ENCODE measurements at regions not wholly inside any gene's neighbourhood (a gene's known extent, or its start where the extent isn't known, plus 50 kb on each side); places are given as distances from the start of the nearest gene placed in this dataset.
"Not testable (repeated sequence)": the region's sequence is repeated elsewhere in the genome, so short reads cannot be mapped to it uniquely, and the experiment has no call there.

GRCh38 chr17:45585037-45585733, 94.7 kb upstream of the PLEKHM1 start:
- ATAC-seq, result peak; percentile 84
- DNase-seq, result peak; percentile 89
- intact Hi-C loops (cut with micrococcal nuclease), result not testable (repeated sequence)

GRCh38 chr17:45585794-45586650, 95.5 kb upstream of the PLEKHM1 start:
- intact Hi-C loops (cut with micrococcal nuclease), result not testable (repeated sequence)
- ATAC-seq (peak; percentile 88), DNase-seq (peak; percentile 79)

DNA sequence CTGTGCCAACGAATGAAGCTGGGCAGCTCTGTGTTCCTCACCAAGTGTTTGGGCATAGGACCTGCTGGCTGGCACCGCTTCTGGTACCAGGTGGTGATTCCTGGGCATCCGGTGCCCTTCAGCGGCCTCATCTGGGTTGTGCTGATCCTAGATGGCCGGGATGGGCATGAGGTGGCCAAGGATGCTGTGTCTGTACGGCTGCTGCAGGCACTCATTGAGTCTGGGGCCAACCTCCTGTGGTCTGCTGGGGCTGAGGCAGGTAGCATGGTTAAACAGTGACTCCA, 96.1 kb upstream of the PLEKHM1 start:
- DNase-seq; intact Hi-C loops (cut with micrococcal nuclease); ATAC-seq: not testable (repeated sequence)

GRCh38 chr17:45592433-45592923, 102.0 kb upstream of the PLEKHM1 start:
- intact Hi-C loops (cut with micrococcal nuclease), result not testable (repeated sequence)
- peak; percentile 88 for DNase-seq
- peak; percentile 84 for ATAC-seq

GRCh38 chr17:45596347-45596746, 105.8 kb upstream of the PLEKHM1 start:
- DNase-seq, result not testable (repeated sequence)

DNA sequence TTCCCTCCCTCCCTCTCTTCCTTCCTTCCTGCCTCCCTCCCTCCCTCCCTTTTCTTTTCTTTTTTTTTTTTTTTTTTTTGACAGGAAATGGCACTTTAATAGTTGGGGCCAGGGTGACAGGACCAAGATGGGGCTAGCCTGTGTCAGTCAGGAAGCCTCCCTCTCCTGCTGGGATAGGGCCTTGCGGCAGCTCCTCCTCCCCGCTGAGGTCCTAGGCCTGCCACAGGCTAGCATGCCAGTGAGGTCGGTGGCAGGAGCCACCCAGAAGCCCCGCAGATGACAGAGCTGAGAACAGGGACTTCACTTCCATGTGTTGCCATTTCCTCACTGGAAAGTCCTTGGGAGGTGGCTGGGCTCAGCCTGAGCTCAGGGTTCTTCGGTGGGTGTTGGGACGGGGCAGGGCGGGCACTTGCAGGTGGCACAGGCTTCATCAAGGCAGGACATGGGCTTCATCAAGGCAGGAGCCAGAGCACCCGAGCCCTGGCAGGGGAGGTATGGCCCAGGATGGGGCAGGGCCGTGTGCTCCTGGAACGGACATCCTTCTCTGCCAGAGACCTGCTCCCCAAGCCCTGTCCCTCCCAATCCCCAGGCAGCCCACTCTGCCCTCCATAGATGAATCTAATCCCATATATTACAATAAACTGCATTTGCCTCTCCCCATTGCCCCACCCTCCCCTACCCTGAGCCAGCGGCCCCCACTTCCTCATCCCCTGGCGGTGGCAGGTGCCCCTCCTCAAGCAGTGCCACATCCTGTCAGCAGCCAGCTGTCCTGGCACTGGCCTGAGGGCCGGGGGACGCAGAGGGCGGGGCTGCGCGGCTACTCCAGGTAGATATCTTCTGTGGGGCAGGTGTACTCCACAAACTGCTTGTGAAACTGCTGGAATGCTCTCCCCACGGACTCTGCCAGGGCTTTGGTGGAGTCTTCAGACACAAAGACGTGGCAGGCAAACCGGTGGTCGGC, 109.8 kb upstream of the PLEKHM1 start:
- DNase-seq; ATAC-seq; intact Hi-C loops (cut with micrococcal nuclease): not testable (repeated sequence)

More at GRCh38 chr17:45596347-45596746, 105.8 kb upstream of the PLEKHM1 start:
- ATAC-seq; intact Hi-C loops (cut with micrococcal nuclease): not testable (repeated sequence)

DNA sequence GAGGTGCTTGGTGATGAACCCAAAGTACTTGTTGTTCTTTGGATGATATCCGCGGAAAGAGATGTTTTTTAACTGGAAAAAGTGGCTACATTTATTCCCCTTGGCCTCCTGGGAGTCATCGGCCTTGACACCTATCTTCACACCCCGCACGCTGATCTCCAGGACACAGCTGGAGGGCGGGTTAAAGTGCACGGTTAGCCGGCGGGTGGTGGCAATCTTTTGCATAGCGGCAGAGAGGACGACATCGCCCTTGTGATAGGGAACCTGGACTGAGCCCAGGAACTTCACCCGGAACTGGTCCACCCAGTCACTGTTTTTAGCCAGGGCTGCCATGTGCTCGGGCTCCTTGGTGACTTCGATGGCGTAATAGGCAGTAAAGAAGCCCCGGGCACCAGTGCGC, 110.5 kb upstream of the PLEKHM1 start:
- intact Hi-C loops (cut with micrococcal nuclease); DNase-seq; ATAC-seq: not testable (repeated sequence)

- DNase-seq; intact Hi-C loops (cut with micrococcal nuclease): not testable (repeated sequence)
- ATAC-seq, result peak; percentile 45
Measured at GRCh38 chr17:45601605-45602539, 111.4 kb upstream of the PLEKHM1 start.

DNA sequence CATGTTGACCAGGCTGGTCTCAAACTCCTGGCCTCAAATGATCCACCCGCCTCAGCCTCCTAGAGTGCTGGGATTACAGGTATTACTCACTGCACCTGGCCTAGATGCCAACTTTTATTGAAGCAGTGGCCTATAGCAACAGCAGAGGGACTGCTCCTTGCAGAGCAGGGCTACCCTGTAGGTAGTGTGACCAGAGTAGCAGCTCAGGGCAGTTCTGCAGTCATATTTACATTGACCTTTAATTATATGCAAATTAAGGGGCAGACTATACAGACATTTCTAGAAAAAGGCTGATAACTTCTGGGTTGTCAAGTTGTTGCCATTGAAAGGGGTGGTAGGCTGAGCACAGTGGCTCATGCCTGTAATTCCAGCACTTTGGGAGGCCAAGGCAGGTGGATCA, 115.2 kb upstream of the PLEKHM1 start:
- ATAC-seq; intact Hi-C loops (cut with micrococcal nuclease); DNase-seq: not testable (repeated sequence)

DNA sequence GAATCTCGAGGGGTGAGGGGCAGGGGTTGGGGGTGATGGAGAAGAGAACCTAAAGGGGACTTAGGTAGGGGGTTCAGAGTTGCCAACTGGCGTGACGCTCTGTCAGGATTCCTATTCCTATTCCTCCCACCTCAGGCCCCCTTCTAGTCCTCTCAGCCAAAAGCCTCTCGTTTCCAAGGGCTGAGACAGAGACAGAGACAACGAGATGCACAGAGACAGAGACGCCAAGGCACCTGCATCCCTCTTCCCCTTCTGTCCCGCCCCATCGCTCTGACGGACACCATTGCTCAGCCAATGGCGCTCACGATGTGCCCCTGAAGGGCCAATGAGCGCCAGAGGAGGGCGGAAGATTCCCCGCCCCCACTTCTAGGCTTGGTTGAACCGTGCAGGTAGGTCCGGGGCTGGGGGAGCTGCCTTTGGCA, 129.5 kb upstream of the PLEKHM1 start:
- DNase-seq (peak; percentile 88), ATAC-seq (peak; percentile 100)
- intact Hi-C loops (cut with micrococcal nuclease), result not testable (repeated sequence)

GRCh38 chr17:45620468-45620867, 129.9 kb upstream of the PLEKHM1 start:
- intact Hi-C loops (cut with micrococcal nuclease), result not testable (repeated sequence)
- peak; percentile 81 for ATAC-seq

DNA sequence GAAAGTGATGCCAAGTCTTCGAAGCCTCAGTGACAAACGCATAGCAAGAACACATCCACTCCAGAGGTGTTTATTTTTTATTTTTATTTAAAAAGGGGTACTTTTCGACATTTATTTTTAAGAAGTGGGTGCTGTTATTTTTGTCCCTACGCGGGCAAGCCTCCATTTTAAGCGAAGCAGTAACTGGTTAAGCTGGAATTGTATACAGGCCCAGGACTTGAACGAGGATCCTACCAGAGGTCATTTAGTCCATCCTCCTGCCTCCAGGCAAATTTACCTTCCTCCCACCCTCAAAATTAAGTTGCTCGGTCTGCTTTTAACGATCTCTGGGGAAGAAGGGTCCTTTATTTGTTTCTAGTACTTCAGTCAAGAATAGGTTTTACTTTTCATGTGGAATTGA, 130.6 kb upstream of the PLEKHM1 start:
- intact Hi-C loops (cut with micrococcal nuclease), result not testable (repeated sequence)

More at GRCh38 chr17:45620468-45620867, 129.9 kb upstream of the PLEKHM1 start:
- peak; percentile 31 for DNase-seq

GRCh38 chr17:45622295-45622694, 131.8 kb upstream of the PLEKHM1 start:
- intact Hi-C loops (cut with micrococcal nuclease); ATAC-seq; DNase-seq: not testable (repeated sequence)

More for the DNA sequence above, 130.6 kb upstream of the PLEKHM1 start:
- DNase-seq, ATAC-seq: not testable (repeated sequence)

GRCh38 chr17:45628019-45628418, 137.5 kb upstream of the PLEKHM1 start:
- ATAC-seq (no peak), DNase-seq (no peak)
- intact Hi-C loops (cut with micrococcal nuclease), result no loop called here

DNA sequence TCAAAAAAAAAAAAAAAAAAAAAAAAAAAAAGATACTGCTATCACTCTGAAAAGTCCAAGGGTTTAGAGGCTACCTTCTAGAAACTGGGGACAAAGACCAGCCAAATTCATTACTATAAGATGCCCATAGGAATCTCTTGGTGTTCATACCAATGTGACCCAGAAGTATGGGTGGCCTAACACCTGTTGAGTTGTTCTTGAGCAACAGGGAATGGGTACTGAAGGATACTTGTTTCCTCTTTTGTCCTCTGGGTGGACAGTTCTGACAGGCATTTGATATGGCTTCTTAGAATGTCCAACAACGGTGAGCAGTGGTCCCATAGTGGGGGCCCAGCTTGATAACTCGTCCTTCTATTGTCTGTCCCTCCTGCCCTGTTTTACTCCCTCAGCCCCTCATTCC, 141.4 kb upstream of the PLEKHM1 start:
- no peak for DNase-seq
- intact Hi-C loops (cut with micrococcal nuclease), result no loop called here
- ATAC-seq, result no peak

GRCh38 chr17:45639297-45639849, 144.7 kb upstream of the CRHR1 start:
- ATAC-seq (no peak), DNase-seq (no peak)
- intact Hi-C loops (cut with micrococcal nuclease), result no loop called here

DNA sequence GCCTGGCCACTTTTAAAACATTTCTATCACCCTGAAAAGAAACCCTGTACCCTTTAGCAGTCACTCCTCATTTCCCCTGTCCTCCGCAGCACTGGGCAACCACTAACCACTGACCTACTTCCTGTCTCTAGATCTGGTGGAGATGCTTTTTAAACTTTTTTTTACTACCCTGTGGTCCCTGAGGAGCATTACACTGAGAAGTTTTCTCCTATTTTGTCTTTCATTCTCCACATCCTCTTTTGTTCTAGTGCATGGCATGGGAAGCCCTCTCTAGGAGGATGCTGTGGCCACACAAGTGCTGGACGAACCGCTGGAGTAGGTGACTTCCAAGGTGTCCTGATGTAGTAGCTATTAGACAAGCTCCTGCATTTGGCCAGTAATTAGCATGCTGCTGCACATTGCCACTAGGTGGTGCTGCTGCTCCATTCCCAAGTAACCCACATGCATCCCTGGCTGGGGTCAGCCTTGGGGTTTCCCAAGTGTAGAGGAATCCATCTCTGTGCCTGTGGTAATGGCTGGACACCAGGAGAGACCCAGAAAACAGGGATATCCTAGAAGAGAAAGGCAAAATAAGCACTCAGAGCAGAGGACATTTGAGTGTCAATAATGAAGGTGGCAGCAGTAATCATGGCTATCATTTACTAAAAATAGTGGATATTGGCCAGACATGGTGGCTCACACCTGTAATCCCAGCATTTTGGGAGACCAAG, 143.8 kb upstream of the CRHR1 start:
- peak; percentile 83 for ATAC-seq
- intact Hi-C loops (cut with micrococcal nuclease), result loop anchor here (5.0 kb wide), 1 partner anchor 192 kb away; no protein-coding TSS in a partner anchor
- peak; percentile 68 for DNase-seq

Data from left ventricle myocardium superior (tissue), 1 donor.